HL-60 (cell line): ENCODE measurements at regions not wholly inside any gene's neighbourhood (a gene's known extent, or its start where the extent isn't known, plus 50 kb on each side); places are given as distances from the start of the nearest gene placed in this dataset.

Experiments used
- GABPA ChIP-seq: IDR thresholded peaks from 2 replicates; pipeline ENCODE4 v1.6.1; 2012; ENCODE audit warnings: low read depth
- POLR2AphosphoS5 ChIP-seq: IDR thresholded peaks from 2 replicates; pipeline ENCODE4 v1.6.1; 2012; ENCODE audit warnings: low read depth
- SPI1 ChIP-seq: IDR thresholded peaks from 2 replicates; pipeline ENCODE4 v1.6.1; 2012; ENCODE audit warnings: low read depth, mild to moderate bottlenecking, borderline replicate concordance
- TF ChIP-seq, protein P1 (sequence below): IDR thresholded peaks from one replicate; pipeline ENCODE4 v1.5.1; 2011; ENCODE audit warnings: low read length, control low read depth, inconsistent platforms; ENCODE audit not compliant: insufficient read depth
- TF ChIP-seq, protein P2 (sequence below): IDR thresholded peaks from 2 replicates; pipeline ENCODE4 v1.6.1; 2012; ENCODE audit warnings: low read depth; ENCODE audit not compliant: insufficient replicate concordance

DNA sequence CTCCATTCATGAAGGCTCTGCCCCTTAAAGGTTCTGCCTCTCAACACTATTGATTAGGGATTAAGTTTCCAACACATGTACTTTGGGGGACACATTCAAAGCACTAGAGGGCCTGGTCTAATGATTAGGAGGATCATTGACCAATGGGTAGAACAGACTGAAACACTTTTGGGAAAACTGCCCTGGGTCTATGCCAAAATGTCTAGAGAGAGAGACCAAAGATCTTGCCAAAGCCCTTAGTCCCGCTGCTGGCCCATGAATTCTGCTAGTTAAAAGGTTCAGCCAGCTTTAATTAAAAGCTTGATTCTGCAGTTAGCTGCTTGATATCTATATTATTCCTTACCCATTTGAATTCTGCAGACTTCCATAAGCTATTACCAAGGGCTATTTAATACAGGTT, 613.2 kb downstream of the SLC4A3 start:
- no peak for TF ChIP-seq GABPA
- TF ChIP-seq, protein P1, sequence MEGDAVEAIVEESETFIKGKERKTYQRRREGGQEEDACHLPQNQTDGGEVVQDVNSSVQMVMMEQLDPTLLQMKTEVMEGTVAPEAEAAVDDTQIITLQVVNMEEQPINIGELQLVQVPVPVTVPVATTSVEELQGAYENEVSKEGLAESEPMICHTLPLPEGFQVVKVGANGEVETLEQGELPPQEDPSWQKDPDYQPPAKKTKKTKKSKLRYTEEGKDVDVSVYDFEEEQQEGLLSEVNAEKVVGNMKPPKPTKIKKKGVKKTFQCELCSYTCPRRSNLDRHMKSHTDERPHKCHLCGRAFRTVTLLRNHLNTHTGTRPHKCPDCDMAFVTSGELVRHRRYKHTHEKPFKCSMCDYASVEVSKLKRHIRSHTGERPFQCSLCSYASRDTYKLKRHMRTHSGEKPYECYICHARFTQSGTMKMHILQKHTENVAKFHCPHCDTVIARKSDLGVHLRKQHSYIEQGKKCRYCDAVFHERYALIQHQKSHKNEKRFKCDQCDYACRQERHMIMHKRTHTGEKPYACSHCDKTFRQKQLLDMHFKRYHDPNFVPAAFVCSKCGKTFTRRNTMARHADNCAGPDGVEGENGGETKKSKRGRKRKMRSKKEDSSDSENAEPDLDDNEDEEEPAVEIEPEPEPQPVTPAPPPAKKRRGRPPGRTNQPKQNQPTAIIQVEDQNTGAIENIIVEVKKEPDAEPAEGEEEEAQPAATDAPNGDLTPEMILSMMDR = no peak
- no peak for TF ChIP-seq POLR2AphosphoS5
- no peak for TF ChIP-seq SPI1
- TF ChIP-seq, protein P2, sequence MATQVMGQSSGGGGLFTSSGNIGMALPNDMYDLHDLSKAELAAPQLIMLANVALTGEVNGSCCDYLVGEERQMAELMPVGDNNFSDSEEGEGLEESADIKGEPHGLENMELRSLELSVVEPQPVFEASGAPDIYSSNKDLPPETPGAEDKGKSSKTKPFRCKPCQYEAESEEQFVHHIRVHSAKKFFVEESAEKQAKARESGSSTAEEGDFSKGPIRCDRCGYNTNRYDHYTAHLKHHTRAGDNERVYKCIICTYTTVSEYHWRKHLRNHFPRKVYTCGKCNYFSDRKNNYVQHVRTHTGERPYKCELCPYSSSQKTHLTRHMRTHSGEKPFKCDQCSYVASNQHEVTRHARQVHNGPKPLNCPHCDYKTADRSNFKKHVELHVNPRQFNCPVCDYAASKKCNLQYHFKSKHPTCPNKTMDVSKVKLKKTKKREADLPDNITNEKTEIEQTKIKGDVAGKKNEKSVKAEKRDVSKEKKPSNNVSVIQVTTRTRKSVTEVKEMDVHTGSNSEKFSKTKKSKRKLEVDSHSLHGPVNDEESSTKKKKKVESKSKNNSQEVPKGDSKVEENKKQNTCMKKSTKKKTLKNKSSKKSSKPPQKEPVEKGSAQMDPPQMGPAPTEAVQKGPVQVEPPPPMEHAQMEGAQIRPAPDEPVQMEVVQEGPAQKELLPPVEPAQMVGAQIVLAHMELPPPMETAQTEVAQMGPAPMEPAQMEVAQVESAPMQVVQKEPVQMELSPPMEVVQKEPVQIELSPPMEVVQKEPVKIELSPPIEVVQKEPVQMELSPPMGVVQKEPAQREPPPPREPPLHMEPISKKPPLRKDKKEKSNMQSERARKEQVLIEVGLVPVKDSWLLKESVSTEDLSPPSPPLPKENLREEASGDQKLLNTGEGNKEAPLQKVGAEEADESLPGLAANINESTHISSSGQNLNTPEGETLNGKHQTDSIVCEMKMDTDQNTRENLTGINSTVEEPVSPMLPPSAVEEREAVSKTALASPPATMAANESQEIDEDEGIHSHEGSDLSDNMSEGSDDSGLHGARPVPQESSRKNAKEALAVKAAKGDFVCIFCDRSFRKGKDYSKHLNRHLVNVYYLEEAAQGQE = no peak
